HG02870 (cell line): ENCODE measurements at regions not wholly inside any gene's neighbourhood (a gene's known extent, or its start where the extent isn't known, plus 50 kb on each side); places are given as distances from the start of the nearest gene placed in this dataset.
"Not testable (repeated sequence)": the region's sequence is repeated elsewhere in the genome, so short reads cannot be mapped to it uniquely, and the experiment has no call there.

ENCODE experiments used
- ATAC-seq: cut with Tn5 transposase; IDR thresholded peaks from one replicate; pipeline ENCODE4 v1.9.1; 2021; ENCODE audit warnings: mild to moderate bottlenecking, moderate library complexity; ENCODE audit not compliant: unreplicated experiment

DNA sequence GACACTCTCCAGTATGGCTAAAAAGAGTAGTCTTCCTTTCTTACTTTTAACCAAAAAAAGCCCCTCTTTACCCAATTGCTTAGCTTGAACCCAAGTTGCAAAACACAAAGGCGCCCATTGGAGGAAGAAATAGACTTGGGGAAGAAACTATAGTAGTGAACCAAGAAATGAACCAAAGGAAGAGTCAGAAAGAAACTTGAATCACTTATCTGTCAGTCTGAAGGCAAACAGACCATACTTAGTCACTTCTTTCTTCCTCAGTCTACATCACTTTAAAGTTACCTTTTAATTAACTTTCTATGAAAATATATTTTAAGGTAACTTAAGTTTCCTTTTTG, 161.4 kb upstream of the GIMD1 start:
- peak; percentile 56 for ATAC-seq

DNA sequence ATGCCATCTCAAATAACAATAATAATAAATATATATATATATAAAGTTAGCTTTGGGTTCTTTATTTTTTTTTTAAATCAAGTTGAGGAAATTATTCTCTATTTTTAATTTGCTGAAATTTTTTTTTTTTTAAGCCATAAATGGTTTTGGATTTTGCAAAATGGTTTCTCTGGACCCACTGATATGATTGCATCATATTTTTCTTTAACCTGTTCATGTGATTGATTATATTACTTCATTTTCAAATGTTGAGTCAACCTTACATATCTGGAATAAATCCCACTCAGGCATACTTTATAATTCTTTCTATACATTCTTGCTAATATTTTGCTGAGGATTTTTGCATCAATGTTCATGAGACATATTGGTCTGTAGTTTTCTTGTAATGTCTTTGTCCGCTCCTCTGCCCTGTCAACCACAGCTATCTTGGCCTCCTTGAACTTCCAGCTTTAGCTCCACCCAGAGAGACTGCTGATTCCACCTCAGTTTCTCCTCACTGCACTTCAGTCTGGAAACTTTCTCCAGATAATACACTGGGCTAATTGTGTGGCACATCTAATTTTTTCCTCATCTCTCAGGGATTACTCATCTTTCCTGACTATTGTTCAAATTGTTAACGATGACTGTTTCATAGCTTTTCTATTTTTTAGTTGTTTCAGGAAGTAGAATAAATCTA, 160.9 kb upstream of the GIMD1 start:
- ATAC-seq, result no peak

DNA sequence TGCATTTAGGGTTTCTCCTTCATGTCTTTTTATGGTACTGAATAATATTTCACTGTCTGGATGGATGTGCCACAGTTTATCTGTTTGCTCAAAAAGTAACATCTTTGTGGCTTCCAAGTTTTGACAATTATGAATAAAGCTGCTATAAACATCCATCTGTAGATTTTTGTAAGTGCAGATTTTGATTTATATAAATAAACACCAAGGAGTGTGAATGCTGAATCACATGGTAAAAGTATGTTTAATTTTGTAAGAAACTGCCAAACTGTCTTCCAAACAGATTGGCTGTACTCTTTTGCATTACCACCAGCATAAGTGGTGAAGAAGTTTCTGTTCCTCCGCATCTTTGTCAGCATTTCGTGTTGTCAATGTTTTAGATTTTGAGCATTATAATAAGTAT, 158.7 kb upstream of the GIMD1 start:
- ATAC-seq, result no peak

DNA sequence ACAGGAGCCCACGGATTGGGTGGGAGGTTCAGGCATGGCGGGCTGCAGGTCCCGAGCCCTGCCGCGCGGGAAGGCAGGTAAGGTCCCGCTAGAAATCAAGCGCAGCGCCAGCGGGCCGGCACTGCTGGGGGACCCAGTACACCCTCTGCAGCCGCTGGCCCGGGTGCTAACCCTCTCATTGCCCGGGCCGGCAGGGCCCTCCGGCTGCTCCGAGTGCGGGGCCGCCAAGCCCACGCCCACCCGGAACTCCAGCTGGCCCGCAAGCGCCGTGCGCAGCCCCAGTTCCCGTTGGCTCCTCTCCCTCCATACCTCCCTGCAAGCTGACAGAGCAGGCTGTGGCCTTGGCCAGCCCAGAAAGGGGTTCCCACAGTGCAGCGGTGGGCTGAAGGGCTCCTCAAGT, 156.8 kb upstream of the GIMD1 start:
- not testable (repeated sequence) for ATAC-seq

DNA sequence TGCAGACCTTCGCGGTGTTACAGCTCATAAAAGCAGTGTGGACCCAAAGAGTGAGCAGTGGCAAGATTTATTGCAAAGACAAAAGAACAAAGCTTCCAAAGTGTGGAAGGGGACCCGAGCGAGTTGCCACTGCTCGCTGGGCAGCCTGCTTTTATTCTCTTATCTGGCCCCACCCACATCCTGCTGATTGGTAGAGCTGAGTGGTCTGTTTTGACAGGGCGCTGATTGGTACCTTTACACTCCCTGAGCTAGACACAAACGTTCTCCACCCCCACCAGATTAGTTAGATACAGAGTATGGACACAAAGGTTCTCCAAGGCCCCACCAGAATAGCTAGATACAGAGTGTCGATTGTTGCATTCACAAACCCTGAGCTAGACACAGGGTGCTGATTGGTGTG, 156.2 kb upstream of the GIMD1 start:
- ATAC-seq, result not testable (repeated sequence)

DNA sequence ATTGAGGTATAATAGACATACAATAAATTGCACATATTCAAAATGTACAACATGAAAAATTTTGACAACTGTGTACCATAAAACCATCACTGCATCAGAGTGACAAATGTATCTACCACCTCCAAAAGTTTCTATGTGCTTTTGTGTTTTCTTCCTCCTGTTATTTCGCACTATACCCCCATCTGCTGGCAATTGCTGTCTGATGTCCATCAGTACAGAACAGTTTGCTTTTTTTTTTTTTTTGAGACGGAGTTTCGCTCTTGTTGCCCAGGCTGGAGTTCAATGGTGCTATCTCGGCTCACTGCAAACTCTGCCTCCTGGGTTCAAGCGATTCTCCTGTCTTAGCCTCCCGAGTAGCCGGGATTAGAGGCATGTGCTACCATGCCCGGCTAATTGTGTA, 154.3 kb upstream of the GIMD1 start:
- ATAC-seq, result no peak

DNA sequence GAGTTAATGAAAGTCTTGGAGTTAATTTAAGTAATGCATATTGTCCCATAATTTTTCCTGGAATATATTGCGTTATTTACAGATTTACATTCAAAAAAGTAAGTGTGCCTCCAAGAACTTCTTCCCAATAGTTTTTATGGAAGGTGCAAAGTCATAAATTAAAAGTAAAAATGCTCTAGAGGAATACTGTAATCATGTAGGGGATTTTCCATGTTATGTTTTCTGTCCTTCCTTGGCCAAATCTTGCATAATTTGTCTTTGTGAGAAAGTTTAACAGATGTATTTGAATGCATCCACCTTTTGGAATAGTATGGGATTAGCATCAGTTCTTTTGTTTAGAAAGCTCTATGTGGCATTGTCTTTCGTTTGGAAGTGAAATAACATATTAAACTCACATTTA, 144.1 kb upstream of the GIMD1 start:
- no peak for ATAC-seq

DNA sequence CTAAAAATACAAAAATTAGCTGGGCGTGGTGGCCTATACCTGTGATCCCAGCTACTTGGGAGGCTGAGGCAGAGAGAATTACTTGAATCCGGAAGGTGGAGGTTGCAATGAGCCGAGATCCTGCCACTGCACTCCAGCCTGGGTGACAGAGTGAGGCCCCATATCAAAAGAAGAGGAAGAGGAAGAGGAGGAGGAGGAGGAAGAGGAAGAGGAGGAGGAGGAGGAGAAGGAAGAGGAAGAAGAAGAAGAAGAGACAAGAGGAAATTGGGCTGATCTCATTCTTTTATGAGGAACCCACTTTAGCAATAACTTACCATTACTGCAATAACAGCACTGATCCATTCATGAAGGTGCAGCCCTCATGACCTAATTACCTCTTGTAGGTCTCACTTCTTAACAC, 138.9 kb upstream of the GIMD1 start:
- no peak for ATAC-seq

DNA sequence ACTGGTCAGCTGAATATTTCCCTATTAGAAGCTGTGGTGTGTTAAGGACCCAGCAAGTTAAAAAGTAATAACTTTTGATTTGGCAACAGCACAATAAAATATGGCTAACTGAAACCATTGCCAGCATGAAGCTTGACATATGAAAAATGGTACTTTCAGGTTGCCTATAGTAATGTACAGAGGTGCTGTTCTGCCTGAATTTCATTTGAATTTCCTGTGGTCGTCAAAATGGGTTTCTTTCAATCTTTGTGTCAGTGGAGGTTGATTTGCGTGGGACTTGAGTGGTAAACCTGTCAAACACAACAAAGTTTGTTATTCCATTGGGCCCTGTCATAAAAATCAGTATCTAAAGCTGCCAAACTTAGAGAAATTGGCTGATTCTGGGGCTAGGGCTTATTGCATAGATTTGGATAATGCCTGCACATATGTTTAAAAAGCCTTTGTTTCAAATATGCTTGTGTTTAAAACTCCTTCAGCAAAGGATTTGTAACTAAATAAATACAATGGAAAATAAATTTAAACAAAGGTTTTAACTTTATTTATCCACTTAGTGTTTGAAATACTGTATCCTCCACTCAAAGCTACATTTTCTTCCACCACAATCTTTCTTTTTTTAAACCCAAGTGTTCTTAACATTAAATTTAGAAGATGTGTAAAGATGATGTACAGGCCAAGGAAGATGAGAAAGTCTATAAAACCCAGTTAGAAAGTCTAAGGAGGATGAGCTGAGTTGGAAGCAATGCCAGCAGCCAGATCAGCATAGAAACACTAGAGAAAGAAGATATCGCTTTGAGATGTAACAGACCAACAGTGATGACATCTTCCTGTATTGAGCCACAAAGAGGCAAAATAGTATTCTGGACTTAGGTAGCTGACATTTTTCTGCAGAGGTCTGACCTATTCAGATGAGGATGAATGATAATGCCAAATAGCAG, 134.8 kb upstream of the GIMD1 start:
- no peak for ATAC-seq

DNA sequence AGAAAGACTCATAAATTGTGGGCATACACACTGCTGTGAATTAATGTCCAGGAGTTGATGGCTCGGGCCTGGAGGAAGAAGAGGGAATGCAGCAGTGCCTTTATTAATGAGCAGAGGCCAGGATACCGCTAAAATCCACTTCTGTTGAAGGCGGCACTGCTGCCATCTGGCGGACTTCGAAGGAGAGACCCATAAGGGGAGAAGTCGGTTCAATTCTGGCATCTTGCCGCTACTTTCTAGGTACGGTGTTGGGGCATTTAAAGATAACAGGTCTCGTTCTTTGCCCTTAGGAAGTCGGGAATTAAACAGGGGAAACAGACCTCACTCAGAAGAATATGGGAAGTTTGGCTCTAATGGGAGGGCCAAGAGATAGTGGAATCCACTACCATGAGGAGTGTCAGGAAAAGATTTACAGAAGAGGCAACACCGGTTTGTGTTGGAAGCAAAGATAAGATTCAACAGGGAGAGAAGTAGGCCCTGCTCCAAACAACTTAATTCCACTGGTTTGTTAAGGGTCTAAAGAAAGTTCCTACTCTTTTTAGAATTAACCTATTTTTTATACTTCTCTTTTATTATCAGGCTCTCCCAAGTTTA, 133.6 kb upstream of the GIMD1 start:
- ATAC-seq, result peak; percentile 92

DNA sequence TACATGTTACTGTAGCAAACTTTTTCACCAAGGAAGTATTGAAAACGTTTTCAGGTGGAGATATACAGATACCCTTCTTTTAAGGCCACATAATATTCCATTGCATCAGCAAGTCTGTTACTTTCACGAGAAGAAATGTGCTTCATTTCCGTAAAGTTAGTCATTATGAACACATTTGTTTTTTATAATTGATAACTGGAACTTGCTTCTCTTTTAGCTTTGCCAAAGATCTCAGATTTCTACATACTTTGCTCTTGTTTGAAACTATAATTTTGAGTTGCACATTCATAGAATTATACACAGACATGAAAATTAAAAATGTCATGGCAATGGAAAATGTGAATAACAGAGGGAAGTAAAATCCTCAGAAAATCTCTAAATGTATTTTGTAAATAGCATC, 128.7 kb upstream of the GIMD1 start:
- ATAC-seq, result no peak

DNA sequence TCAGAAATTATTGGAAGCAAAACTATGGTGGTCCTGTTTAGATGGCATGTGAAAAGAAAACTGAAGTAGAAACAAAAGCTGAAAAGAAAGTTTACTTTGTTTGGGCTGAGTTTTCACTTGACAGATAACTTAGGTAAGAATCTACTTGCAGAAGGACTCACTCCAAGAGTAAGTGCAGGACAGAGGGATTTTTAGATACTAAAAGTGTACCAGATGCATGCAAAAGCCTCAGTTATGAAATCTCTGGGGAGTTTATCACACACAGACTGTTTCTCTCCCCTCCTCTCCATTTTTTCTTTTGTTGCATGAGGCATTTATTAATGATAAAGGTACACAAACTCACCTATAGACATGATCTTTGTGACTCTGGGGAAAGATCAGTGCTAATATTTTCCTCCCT, 127.5 kb upstream of the GIMD1 start:
- ATAC-seq, result no peak

DNA sequence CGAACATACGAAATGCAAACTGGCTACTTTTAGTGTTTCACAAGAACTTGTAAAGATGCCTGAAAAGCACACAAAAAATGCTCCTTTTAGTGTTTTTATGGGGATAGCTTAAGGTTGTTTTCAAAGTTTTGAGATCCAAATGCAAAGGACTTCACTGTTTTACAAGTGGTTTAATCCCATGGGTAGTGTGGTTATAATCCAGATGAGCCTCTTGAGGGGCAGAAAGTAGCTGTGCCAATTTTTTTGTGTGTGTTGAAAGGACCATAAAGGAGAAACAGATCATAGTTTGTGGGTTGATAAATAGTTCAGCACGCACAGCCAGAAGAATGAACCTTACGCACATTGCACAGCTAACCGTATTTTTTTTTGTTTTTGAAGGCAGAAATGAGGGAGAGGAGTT, 126.9 kb upstream of the GIMD1 start:
- no peak for ATAC-seq

DNA sequence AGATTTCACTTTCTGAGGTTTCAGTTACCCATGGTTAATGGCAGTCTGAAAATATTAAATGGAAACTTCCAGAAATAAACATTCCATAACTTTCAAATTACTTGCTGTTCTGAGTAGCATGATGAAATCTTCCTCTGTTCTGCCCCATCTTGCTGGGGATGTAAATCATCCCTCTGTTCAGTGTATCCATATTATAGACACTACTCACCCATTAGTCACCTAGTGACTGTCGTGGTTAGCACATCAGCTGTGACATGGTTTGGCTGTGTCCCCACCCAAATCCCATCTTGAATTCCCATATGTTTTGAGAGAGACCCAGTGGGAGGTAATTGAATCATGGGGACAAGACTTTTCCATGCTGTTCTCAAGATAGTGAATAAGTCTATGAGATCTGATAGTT, 125.5 kb upstream of the GIMD1 start:
- ATAC-seq, result no peak

DNA sequence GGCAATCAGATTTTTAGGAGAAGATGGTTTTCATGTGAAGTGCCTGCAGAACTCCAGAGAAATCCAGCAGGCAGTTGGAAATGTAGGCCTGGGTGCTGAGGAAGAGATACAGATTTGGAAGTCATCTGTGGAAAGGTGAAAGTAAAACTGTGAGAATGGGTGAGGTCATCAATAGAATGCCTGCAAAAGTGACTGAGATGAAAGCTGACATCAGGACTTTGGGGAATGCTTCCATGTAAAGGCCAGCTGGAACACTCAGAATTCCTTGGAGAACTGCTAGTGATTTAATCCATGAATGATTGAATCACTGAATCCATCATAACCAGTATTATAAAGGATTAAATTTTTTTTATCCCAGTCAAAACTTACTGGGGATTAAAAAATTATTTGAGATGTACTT, 124.5 kb upstream of the GIMD1 start:
- ATAC-seq, result no peak

DNA sequence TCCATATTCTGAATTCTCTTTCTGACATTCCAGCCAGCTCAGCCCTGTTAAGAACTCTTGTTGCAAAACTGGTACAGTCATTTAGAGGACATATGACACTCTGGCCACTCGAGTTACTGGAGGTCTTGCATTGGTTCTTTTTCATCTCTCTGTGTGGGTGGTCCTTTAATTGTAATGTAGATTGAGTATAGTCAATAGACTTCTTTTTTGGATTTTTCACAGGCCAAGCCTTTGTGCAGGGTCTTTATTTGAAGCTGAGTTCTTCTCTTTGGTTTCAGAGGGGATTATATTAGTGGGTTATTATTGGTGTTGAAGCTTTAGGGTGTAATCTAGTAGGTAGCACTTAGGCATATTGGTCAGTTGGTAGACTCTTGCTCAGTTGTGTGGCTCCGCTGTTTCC, 118.0 kb upstream of the GIMD1 start:
- ATAC-seq, result no peak

DNA sequence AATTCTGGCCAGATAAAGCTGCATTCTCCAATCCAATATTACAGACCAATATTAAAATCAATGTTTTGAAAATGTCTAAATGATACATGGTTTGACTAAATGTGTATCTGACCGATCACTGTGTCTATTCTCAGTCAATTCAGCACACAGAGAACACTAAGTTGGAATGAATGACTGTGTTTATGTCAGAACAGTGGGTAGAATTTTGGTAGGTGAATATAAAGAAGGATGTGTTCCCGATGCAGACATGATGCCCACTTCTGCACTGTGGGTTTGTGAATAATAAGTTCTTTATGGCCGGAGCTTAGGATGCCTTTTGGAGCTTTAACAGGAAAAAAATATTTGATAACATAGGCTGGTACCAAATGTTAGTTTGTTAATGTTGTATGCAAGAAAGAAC, 113.2 kb upstream of the GIMD1 start:
- ATAC-seq, result no peak

DNA sequence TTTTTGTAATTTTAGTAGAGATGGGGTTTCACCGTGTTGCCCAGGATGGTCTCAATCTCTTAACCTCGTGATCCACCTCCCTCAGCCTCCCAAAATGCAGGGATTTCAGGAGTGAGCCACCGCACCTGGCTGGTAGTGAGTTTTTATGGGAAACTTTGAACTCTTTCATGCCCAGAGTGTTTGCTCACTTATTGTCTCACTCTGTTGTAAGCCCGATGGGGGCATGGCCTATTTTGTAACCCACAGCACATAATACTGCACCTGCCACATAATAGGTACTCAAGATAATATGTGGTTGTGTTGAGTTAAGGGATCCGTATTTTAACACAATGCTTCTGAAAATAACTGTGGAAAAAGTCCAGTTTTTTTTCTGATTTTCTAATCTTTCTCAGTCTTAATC, 109.6 kb upstream of the GIMD1 start:
- no peak for ATAC-seq

DNA sequence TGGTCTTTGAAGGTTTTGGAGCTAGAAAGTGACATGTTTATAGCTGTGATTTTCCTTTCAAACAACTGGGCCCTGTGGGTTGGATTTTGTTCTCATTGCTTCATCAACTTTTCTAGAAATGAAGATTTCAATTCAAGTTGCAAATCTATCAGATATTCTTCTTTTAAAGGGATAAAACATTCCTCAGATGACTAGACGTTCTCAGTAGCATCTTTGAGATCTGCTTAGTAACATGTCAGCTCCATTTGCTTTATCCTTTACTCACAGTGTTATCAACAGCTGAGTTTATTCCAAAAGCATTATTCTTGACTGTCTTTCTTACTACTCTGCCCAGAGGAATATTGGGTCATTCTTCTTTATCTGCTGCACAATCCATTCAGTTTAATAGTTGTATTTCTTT, 108.2 kb upstream of the GIMD1 start:
- ATAC-seq, result no peak

DNA sequence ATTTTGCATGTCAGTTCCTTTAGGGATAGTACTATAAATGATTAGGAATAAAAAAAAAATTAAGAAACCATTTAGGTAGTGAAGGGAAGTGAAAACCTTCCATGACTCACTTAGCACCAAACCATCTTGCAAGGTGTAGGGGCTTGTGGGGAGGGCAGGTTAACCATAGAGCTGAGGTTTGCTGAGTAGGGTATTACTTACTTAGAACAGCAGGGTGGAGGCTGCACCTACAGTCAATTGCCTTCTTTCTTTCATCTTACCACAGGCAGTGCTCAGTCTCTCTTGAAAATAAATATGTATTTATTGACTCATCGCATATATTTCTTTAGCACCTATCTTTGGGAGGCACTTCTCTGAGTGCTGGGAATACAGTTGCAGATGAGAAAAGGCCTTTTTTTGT, 104.9 kb upstream of the GIMD1 start:
- ATAC-seq, result no peak

DNA sequence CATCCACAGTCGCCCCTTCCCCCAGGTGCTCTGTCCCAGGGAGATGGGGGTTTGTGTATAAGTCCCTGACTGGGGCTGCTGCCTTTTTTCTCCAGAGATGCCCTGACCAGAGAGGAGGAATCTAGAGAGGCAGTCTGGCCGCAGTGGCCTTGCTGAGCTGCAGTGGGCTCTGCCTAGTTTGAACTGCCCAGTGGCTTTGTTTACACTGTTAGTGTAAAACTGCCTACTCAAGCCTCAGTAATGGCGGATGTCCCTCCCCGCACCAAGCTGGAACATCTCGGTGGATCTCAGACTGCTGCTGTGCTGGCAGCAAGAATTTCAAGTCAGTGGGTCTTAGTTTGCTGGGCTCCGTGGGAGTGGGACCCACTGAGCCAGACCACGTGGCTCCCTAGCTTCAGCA, 102.6 kb upstream of the GIMD1 start:
- ATAC-seq, result no peak

DNA sequence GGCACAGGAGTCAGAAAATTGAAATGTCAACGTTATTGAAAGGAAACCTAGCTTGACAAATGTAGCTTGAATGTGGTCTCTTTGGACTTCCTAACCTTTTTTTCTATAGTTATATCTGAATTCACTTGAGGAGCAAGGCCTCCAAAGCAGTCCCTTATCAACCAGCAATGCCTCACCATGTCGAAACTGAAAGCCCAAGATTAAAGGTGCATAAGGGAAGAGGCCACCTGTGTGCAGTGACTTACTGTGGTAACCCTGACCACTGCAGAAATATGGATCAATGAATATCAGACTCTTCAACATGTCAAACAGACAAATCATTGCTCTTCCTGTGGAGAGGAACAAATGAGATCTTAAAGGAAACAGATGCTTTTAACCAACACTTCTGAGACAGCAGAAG, 95.0 kb upstream of the GIMD1 start:
- ATAC-seq, result no peak
